A673 (cell line): ENCODE measurements at regions not wholly inside any gene's neighbourhood (a gene's known extent, or its start where the extent isn't known, plus 50 kb on each side); places are given as distances from the start of the nearest gene placed in this dataset.
A peak's percentile ranks its signal among the peaks of the same experiment; 100 is the strongest.

Experiments used
- BruUV-seq: library from RNA; stranded (reverse); fragments of 400-500 nt; replicated peaks from 2 replicates; lab custom pipeline; 2021; lab: Mats Ljungman, UMichigan
- CTCF ChIA-PET: fragments of 300-600 bp; sonication (Branson Sonifier 250); formaldehyde crosslinking; loops from one replicate; lab custom pipeline; 2022; ENCODE audit warnings: antibody characterized with exemption; lab: Charles Lee
- POLR2A ChIA-PET: fragments of 300-600 bp; sonication (Branson Sonifier 250); formaldehyde crosslinking; loops from one replicate; lab custom pipeline; 2022; ENCODE audit warnings: antibody characterized with exemption; ENCODE audit not compliant: low non-redundant PET; lab: Charles Lee
- DNase-seq: peaks from one replicate; pipeline ENCODE4 v3.0.0-alpha.2; 2015; ENCODE audit warnings: low spot score
- H3K27ac ChIP-seq: fragments of 200-600 bp; sonication (generic); 2 replicates; pipeline ENCODE4 v1.5.1; 2016; ENCODE audit warnings: mixed run types, low read depth, mild to moderate bottlenecking, mixed read lengths, antibody characterized with exemption, low read length; ENCODE audit not compliant: poor library complexity, severe bottlenecking
- H3K27me3 ChIP-seq: fragments of 200-600 bp; sonication (generic); replicated peaks from 2 replicates; pipeline ENCODE4 v1.6.1; 2017; ENCODE audit warnings: mixed run types, low read depth, mild to moderate bottlenecking, mixed read lengths, antibody characterized with exemption, low read length; ENCODE audit not compliant: insufficient read depth, poor library complexity
- H3K36me3 ChIP-seq: fragments of 200-600 bp; sonication (generic); 2 replicates; pipeline ENCODE4 v1.6.1; 2016; ENCODE audit warnings: mixed run types, mild to moderate bottlenecking, mixed read lengths, antibody characterized with exemption, low read length; ENCODE audit not compliant: insufficient read depth, poor library complexity, severe bottlenecking
- H3K4me1 ChIP-seq: fragments of 200-600 bp; sonication (generic); 2 replicates; pipeline ENCODE4 v1.6.1; 2017; ENCODE audit warnings: mixed run types, mild to moderate bottlenecking, mixed read lengths, antibody characterized with exemption, low read length; ENCODE audit not compliant: insufficient read depth, poor library complexity, severe bottlenecking
- H3K4me3 ChIP-seq: fragments of 200-600 bp; sonication (generic); 2 replicates; pipeline ENCODE4 v1.5.1; 2016; ENCODE audit warnings: low read depth, mixed run types, mild to moderate bottlenecking, mixed read lengths, low read length; ENCODE audit not compliant: poor library complexity, severe bottlenecking
- H3K9me3 ChIP-seq: fragments of 200-600 bp; sonication (generic); 2 replicates; pipeline ENCODE4 v1.6.1; 2016; ENCODE audit warnings: mixed run types, low read depth, mild to moderate bottlenecking, mixed read lengths, antibody characterized with exemption, low read length; ENCODE audit not compliant: poor library complexity, severe bottlenecking
- EZH2 ChIP-seq: fragments of 200-600 bp; sonication (generic); IDR thresholded peaks from 2 replicates; pipeline ENCODE4 v1.6.1; 2017; ENCODE audit warnings: borderline replicate concordance, low read depth, mild to moderate bottlenecking, mixed read lengths, antibody characterized with exemption, low read length; ENCODE audit not compliant: poor library complexity, severe bottlenecking
- intact Hi-C: fragments of 100-400 bp; cut with micrococcal nuclease; formaldehyde crosslinking; loops from one replicate; pipeline ENCODE4 v1.10.0; 2022; ENCODE audit not compliant: unreplicated experiment
- TF ChIP-seq, protein P1 (sequence below): fragments of 300-800, 200-600 bp; sonication (generic); conservative IDR thresholded peaks from 2 replicates; pipeline ENCODE4 v1.5.1; 2017; ENCODE audit warnings: low read depth, mild to moderate bottlenecking, antibody characterized with exemption, low read length, moderate library complexity, mixed read lengths

DNA sequence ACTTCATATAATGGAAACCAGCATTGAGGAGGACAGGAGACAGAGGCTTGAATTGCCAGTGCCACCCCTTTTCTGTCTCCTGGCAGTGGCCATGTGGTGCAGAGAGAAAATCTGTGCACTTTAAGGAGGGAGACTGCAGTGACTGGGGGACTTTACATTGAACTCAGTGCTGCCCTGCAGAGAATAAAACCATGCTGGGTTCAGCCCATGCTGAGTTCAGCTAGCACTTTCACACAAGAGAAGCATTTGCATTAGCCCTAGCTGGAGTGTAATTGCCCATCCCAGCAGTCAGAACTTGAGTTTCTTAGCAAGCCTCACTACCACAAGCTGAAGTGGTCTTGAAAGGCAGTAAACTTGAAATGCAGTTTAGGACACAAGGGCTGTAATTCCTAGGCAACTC is 677.5 kb downstream of the ZPLD1 start:
- intact Hi-C loops: no loop called here
- Histone ChIP-seq H3K4me1 (no peaks in the 10 kb centered on the region), H3K4me3 (no peak overlapping the region), H3K27ac (no peak overlapping the region), H3K9me3 (no peaks in the 10 kb centered on the region), H3K36me3 (no peaks in the 10 kb centered on the region), H3K27me3 (no peaks in the 10 kb centered on the region)
- no TSS peak for BruUV-seq
- DNase-seq: no peak
- ChIA-PET CTCF (no interaction called here), POLR2A (no interaction called here)
- TF ChIP-seq EZH2: no peak
- TF ChIP-seq, protein P1, sequence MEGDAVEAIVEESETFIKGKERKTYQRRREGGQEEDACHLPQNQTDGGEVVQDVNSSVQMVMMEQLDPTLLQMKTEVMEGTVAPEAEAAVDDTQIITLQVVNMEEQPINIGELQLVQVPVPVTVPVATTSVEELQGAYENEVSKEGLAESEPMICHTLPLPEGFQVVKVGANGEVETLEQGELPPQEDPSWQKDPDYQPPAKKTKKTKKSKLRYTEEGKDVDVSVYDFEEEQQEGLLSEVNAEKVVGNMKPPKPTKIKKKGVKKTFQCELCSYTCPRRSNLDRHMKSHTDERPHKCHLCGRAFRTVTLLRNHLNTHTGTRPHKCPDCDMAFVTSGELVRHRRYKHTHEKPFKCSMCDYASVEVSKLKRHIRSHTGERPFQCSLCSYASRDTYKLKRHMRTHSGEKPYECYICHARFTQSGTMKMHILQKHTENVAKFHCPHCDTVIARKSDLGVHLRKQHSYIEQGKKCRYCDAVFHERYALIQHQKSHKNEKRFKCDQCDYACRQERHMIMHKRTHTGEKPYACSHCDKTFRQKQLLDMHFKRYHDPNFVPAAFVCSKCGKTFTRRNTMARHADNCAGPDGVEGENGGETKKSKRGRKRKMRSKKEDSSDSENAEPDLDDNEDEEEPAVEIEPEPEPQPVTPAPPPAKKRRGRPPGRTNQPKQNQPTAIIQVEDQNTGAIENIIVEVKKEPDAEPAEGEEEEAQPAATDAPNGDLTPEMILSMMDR: no peak

DNA sequence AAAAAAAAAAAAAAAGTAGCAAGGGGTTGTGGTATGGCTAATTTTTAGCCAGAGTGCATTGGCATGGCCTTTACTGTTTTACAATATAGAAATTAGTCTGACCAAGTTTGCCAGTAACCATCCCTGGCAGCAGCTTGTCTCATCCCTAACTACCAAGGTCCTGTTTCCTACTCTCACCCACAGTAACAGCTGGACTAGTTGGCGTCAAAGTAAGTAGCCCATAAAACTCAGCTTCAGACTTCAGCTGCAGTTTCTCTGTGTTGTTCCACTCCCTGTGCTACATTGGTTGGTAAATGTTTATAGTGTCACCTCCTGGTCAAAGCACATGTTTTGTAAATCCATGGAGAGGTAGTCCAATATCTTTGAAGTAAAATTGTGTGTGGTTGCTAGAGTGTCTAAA is 691.3 kb downstream of the ZPLD1 start:
- Histone ChIP-seq H3K9me3 (no peaks in the 10 kb centered on the region), H3K4me1 (peaks cover 23% of the 10 kb centered on the region), H3K27ac (peak overlapping the region; percentile 13), H3K4me3 (no peak overlapping the region), H3K36me3 (no peaks in the 10 kb centered on the region), H3K27me3 (no peaks in the 10 kb centered on the region)
- POLR2A ChIA-PET: no interaction called here
- intact Hi-C loops: no loop called here
- CTCF ChIA-PET: interaction anchor here (0.7 kb wide), 1 partner anchor 159 kb away, joined by 6 read pairs; no protein-coding TSS in a partner anchor
- peak; percentile 29 for DNase-seq
- no TSS peak for BruUV-seq
- TF ChIP-seq, protein P1: peak; percentile 25; the same call in 1 of the 2 replicates
- TF ChIP-seq EZH2: no peak

DNA sequence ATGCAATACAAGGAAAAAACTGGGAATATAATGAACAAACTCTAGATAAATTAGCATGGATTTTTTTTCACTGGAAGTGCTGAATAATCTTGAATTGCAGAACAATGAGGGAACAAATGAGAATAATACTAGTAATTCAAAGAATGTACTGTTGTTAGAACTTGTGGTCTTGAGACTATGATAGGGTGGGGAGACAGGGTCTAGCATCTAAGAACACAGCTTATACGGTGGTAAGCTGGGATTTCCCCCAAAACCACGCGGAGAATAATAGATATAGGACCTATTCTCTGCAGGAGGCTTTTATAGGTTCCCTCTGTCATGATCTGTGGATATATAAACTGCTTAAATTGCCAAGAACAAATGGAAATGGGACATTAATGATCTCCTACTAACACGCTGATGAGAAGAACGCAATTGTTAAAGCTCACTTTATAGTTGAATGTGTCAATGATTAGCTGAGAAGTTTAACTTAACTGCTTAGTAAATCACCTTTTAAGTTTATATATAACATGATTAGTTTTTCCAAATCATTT is 692.3 kb downstream of the ZPLD1 start:
- peak; percentile 29 for DNase-seq
- Histone ChIP-seq H3K4me1 (peaks cover 23% of the 10 kb centered on the region), H3K27me3 (no peaks in the 10 kb centered on the region), H3K27ac (peak overlapping the region; percentile 13), H3K36me3 (no peaks in the 10 kb centered on the region), H3K9me3 (no peaks in the 10 kb centered on the region), H3K4me3 (no peak overlapping the region)
- no TSS peak for BruUV-seq
- intact Hi-C loops: no loop called here
- ChIA-PET POLR2A (no interaction called here), CTCF (no interaction called here)
- no peak for TF ChIP-seq EZH2
- TF ChIP-seq, protein P1: no peak
